H1 (cell line): ENCODE measurements at regions not wholly inside any gene's neighbourhood (a gene's known extent, or its start where the extent isn't known, plus 50 kb on each side); places are given as distances from the start of the nearest gene placed in this dataset.
"Not testable (repeated sequence)": the region's sequence is repeated elsewhere in the genome, so short reads cannot be mapped to it uniquely, and the experiment has no call there.

Source experiments
- ASH2L ChIP-seq: fragments of 200-600, 300-600 bp; sonication (generic); IDR thresholded peaks from one replicate; pipeline ENCODE4 v1.7.1; 2017; ENCODE audit warnings: low read length
- EGR1 ChIP-seq: IDR thresholded peaks from 2 replicates; pipeline ENCODE4 v1.6.1; 2011; ENCODE audit warnings: low read depth, low read length, borderline replicate concordance
- EZH2 ChIP-seq: fragments of 200-600 bp; sonication (generic); IDR thresholded peaks from 2 replicates; pipeline ENCODE4 v1.7.1; 2012; ENCODE audit warnings: low read depth, mild to moderate bottlenecking, moderate library complexity, low read length, inconsistent platforms; ENCODE audit not compliant: severe bottlenecking
- HDAC6 ChIP-seq: IDR thresholded peaks from one replicate; pipeline ENCODE4 v1.7.1; 2012; ENCODE audit warnings: low read depth, mild to moderate bottlenecking, inconsistent platforms, low read length, moderate library complexity
- POLR2A ChIP-seq, 2 experiments: IDR thresholded peaks; 1 replicate in 1 of 2; 2 replicates in 1 of 2; pipeline ENCODE4 v1.6.1; 2011; ENCODE audit warnings: low read depth in 2 of 2, low read length in 2 of 2, mild to moderate bottlenecking in 2 of 2; ENCODE audit errors: control extremely low read depth in 1 of 2
- POLR2AphosphoS5 ChIP-seq: IDR thresholded peaks from 2 replicates; pipeline ENCODE4 v1.6.1; 2011; ENCODE audit warnings: low read depth, low read length
- POU5F1 ChIP-seq: IDR thresholded peaks from 2 replicates; pipeline ENCODE4 v1.6.1; 2011; ENCODE audit warnings: low read depth, mild to moderate bottlenecking, low read length, moderate library complexity
- RFX5 ChIP-seq: IDR thresholded peaks from 2 replicates; pipeline ENCODE4 v1.6.1; 2011; ENCODE audit warnings: low read depth, low read length, improper control_type of control experiment, borderline replicate concordance
- SIN3A ChIP-seq, 2 experiments: IDR thresholded peaks in 1 of 2; conservative IDR thresholded peaks in 1 of 2; 2 replicates each; pipeline ENCODE4 v1.6.1; 2011 to 2012; ENCODE audit warnings: low read length in 2 of 2, improper control_type of control experiment in 1 of 2, low read depth in 1 of 2, mild to moderate bottlenecking in 1 of 2
- TF ChIP-seq, protein P1 (sequence below), 3 experiments: IDR thresholded peaks; 1 replicate in 2 of 3; 2 replicates in 1 of 3; pipeline versions ENCODE4 v1.5.1 to v1.6.1; 2011; ENCODE audit warnings: low read length in 3 of 3, mild to moderate bottlenecking in 3 of 3, inconsistent platforms in 2 of 3, low read depth in 1 of 3, moderate library complexity in 1 of 3; ENCODE audit not compliant: insufficient read depth in 1 of 3; ENCODE audit errors: control extremely low read depth in 1 of 3

DNA sequence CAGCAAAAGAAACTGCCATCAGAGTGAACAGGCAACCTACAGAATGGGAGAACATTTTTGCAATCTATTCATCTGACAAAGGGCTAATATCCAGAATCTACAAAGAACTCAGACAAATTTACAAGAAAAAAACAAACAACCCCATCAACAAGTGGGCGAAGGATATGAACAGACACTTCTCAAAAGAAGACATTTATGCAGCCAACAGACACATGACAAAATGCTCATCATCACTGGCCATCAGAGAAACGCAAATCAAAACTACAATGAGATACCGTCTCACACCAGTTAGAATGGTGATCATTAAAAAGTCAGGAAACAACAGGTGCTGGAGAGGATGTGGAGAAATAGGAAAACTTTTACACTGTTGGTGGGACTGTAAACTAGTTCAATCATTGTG is 65.3 kb upstream of the PDSS1 start:
- not testable (repeated sequence) for TF ChIP-seq EZH2; POLR2AphosphoS5; EGR1; HDAC6; SIN3A (conservative IDR thresholded peaks at IDR 0.05 in 1 of 2, IDR thresholded peaks at IDR 0.05 in 1 of 2; ENCODE audit: low read depth in 1 of 2, low read length in 2 of 2); POLR2A (IDR thresholded peaks at IDR 0.05; ENCODE audit: control extremely low read depth in 1 of 2, low read depth in 2 of 2, low read length in 2 of 2); POU5F1; RFX5; ASH2L
- TF ChIP-seq, protein P1, sequence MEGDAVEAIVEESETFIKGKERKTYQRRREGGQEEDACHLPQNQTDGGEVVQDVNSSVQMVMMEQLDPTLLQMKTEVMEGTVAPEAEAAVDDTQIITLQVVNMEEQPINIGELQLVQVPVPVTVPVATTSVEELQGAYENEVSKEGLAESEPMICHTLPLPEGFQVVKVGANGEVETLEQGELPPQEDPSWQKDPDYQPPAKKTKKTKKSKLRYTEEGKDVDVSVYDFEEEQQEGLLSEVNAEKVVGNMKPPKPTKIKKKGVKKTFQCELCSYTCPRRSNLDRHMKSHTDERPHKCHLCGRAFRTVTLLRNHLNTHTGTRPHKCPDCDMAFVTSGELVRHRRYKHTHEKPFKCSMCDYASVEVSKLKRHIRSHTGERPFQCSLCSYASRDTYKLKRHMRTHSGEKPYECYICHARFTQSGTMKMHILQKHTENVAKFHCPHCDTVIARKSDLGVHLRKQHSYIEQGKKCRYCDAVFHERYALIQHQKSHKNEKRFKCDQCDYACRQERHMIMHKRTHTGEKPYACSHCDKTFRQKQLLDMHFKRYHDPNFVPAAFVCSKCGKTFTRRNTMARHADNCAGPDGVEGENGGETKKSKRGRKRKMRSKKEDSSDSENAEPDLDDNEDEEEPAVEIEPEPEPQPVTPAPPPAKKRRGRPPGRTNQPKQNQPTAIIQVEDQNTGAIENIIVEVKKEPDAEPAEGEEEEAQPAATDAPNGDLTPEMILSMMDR (IDR thresholded peaks at IDR 0.05; ENCODE audit: control extremely low read depth in 1 of 3, insufficient read depth in 1 of 3, low read depth in 1 of 3, low read length in 3 of 3): not testable (repeated sequence)
